ENCODE measurements at regions not wholly inside any gene's neighbourhood (a gene's known extent, or its start where the extent isn't known, plus 50 kb on each side); places are given as distances from the start of the nearest gene placed in this dataset.

- TF ChIP-seq CTCF (IDR thresholded peaks at IDR 0.05; ENCODE audit: borderline replicate concordance, extremely low read depth, low read length, poor library complexity, severe bottlenecking) = no peak
- no peak for TF ChIP-seq EZH2 (IDR thresholded peaks at IDR 0.05; ENCODE audit: borderline replicate concordance, low read depth, low read length, severe bottlenecking)
Observed at GRCh38 chr3:21919383-21919782, 168.4 kb upstream of the ZNF385D start.

All from DND-41 (cell line).